DMS 273 (cell line): ENCODE measurements at regions not wholly inside any gene's neighbourhood (a gene's known extent, or its start where the extent isn't known, plus 50 kb on each side); places are given as distances from the start of the nearest gene placed in this dataset.
"Not testable (repeated sequence)": the region's sequence is repeated elsewhere in the genome, so short reads cannot be mapped to it uniquely, and the experiment has no call there.

ENCODE experiments used
- DNase-seq: peaks from one replicate; lab custom pipeline; 2025; ENCODE audit not compliant: unreplicated experiment; lab: John Stamatoyannopoulos, UW

- DNase-seq, result not testable (repeated sequence)
Observed at GRCh38 chr5:166804693-166805092, 1486.8 kb upstream of the WWC1 start.

- DNase-seq, result not testable (repeated sequence)
Observed at GRCh38 chr5:166810093-166810658, 1481.3 kb upstream of the WWC1 start.

- DNase-seq, result no peak
Observed at GRCh38 chr5:166810721-166811120, 1480.7 kb upstream of the WWC1 start.

DNA sequence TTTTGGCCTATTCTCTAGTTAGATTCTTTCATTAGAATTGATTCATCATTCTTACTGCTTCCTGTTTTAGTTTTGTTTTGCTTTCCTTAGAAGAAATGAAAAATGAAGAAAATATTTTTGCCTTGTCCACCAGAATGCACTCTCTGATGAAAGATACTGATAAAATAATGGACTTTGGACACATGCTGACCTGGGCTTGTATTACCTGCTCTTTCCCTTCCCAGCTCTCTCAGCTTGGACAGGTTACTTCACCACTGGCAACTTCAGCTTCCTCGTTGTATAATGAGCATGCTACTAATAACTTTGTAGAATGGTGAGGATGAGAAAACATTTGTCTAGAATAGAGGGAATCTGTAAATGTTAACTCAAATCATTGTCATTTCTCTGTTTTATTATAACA, 1468.1 kb upstream of the WWC1 start:
- DNase-seq, result no peak

DNA sequence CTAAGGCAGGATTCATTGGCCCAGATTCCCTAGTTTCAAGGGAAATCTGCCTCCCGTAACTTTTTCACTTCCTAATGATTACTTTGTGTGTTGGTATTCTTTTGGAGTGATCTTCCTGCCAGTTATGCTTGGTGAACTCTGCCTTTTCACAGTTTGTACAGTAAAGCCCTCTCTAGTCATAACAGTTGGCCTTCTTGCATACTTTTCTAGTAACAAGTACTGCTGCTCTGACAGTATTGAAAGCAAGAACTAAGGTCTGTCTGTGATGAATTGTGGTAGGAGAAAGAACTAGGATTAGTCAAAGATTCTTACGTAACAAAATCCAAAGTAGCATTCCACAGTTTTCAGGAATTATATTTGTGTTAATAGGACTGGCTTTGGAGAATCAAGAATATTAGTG, 1457.2 kb upstream of the WWC1 start:
- DNase-seq, result no peak

- DNase-seq, result peak; percentile 3
Observed at GRCh38 chr5:166845044-166845443, 1446.4 kb upstream of the WWC1 start.

GRCh38 chr5:166856791-166857190, 1434.7 kb upstream of the WWC1 start:
- DNase-seq, result no peak

DNA sequence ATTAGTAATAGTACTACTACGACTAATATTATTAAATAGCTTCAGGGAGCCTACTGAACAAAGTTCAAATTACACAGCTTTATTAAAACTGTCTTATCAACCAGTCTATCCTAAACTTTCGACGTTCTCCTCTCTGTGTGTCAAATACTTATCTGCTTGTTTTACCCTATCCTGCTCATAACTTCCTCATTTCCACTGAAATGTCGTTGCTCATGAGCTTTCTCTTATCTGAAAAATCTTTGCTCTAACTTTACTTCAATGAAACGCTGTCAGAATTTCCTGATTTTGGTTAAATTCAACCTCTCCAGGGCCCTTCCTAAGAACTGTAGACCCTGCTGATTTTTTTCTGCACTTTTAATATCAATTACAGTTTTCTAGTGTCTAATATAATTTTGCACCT, 1431.0 kb upstream of the WWC1 start:
- no peak for DNase-seq

GRCh38 chr5:166862581-166862980, 1428.9 kb upstream of the WWC1 start:
- DNase-seq, result no peak

- DNase-seq, result no peak
Observed at GRCh38 chr5:166865206-166865605, 1426.2 kb upstream of the WWC1 start.

- DNase-seq, result no peak
Observed at GRCh38 chr5:166880456-166880855, 1411.0 kb upstream of the WWC1 start.

DNA sequence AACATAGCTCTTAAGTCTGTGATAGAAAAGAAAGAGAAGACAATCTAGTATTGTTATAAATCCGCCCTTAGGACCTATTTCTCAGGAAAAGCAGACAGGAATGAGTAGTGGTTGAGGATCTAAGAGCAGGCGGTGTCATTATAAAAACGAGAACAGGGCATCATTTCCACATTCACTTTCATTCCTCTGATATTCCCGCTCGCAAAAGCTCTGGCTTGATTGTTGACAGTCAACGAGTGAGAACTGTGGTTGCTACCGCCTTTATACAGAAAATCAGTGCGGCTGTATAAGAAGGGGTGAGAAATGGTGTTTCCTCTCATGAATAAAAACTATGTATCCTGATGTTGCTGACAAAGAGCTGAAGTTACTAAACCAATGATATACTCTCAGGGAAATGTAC, 1409.6 kb upstream of the WWC1 start:
- no peak for DNase-seq

- no peak for DNase-seq
Observed at GRCh38 chr5:166883016-166883415, 1408.4 kb upstream of the WWC1 start.

DNA sequence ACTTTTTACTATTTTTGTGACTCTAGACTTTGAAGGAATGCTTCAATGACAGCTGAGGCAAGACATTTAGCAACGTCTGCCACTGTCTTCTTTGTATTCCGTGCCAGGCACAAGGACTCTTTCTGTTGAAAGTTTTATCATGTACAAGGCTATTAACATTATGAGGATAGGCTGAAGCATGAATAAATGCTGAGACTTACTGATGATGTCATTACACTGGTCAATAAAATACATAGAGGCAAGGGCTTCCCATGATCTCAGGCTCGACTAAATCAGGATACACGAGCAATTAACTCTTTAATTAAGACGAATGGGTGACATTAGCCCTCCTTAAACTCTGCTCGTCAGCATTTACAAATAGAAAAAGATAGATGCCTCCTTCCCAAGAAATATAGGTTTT, 1393.3 kb upstream of the WWC1 start:
- DNase-seq, result no peak

DNA sequence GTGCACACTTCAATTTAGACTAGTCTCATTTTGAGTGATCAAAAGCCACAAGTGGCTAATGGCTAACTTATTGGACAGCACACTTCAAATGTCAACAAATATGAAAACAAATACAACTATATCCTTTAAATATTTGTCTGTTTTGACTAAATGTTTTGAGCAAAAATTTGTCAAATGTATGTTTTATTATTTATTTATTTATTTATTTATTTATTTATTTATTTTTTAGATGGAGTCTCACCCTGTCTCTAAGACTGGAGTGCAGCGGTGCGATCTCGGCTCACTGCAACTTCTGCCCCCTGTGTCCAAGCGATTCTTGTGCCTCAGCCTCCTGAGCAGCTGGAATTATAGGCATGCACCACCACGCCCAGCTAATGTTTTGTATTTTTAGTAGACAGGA, 1392.1 kb upstream of the WWC1 start:
- DNase-seq, result no peak

- no peak for DNase-seq
Observed at GRCh38 chr5:166904571-166904970, 1386.9 kb upstream of the WWC1 start.

- DNase-seq, result no peak
Observed at GRCh38 chr5:166906991-166907713, 1384.3 kb upstream of the WWC1 start.

DNA sequence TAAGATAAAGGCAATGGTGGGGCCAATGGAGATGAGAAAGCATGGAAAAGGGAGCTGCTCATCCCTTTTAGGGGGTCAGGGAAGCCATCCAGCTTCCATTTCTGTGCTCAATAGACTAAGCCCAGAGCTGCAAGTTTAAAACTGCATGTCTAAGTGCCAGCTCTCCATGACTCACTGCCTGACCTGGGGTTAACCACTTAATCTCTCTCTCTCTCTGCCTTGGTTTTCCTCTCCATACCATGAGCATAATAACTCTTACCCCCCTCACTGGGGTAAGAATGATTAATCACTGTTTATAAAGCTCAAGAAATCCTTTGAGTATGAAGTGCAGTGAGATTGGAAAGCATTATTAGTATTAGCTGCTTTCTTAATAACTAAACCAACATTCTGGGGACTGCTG, 1382.4 kb upstream of the WWC1 start:
- no peak for DNase-seq

DNA sequence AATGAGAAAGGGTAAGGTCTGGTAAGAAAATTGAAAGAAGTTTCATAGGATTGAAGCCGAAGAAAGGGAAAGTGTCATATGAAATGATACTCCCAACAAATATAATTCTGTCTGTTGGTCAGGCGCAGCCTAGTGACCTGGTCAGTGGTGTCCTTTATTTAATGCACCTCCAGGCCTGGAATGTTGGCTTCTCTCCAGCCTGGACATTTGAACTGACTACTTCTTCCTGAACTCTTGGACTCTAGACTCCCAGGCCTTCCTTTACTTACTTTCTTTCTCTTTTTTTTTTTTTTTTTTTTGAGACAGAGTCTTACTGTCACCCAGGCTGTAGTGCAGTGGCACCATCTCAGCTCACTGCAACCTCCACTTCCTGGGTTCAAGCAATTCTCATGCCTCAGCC, 1381.5 kb upstream of the WWC1 start:
- DNase-seq, result no peak

- DNase-seq, result no peak
Observed at GRCh38 chr5:166910995-166911394, 1380.5 kb upstream of the WWC1 start.

DNA sequence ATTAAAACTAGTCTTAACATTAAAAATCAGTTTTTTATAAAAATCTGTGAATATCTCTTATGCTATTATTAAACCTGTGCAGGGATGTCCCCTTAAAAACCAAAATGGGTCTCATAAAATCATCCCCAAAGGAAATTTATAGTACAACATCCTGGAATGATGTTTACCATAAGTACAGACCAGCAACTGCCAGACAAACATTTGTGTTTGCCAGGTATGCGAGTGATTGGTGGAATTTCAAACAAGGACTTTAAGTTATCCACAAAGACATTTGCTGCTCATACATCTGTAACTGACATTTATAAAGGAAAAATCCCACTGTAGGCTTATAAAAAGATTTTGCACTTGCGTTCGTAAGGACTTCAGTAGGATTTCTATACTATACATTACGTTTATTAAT, 1375.4 kb upstream of the WWC1 start:
- DNase-seq, result no peak

DNA sequence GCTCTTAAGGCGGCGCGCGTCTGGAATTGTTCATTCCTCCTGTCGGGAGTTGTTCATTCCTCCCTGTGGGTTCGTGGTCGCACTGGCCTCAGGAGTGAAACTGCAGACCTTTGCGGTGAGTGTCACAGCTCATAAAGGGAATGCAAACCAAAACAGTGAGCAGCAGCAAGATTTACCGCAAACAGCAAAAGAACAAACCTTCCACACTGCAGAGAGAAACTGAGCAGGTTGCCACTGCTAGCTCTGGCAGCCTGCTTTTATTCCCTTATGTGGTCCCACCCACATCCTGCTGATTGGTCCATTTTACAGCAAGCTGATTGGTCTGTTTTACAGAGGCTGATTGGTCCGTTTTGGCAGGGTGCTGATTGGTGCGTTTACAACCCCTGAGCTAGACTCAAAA, 1365.3 kb upstream of the WWC1 start:
- no peak for DNase-seq
